ENCODE measurements at regions not wholly inside any gene's neighbourhood (a gene's known extent, or its start where the extent isn't known, plus 50 kb on each side); places are given as distances from the start of the nearest gene placed in this dataset.

DNA sequence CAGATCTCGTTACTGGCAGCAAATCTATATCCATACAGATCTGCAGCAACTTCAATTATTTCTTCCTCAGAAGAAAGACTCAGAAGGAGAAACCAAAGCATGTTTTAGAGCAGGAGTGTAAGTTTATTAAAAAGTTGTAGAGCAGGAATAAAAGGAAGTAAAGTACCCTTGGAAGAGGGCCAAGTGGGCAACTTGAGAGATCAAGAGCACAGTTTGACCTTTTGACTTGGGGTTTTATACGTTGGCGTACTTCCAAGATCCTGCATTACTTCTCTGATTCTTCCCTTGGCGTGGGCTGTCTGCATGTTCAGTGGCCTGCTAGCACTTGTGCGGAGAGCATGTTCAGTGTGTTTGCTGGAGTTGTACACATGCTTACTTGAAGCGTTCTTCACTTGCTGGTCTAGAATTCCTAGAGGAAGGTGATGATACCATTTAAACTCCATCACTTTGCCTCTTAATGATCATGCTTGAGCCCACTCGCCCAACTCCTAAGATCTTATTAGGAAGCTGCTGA, 1114.7 kb upstream of the PABPC4L start:
- TF ChIP-seq POLR2A (IDR thresholded peaks at IDR 0.05; ENCODE audit: low read length) (no peak), GATA1 (IDR thresholded peaks at IDR 0.05; ENCODE audit: low read depth, low read length) (no peak)
